ENCODE measurements at regions not wholly inside any gene's neighbourhood (a gene's known extent, or its start where the extent isn't known, plus 50 kb on each side); places are given as distances from the start of the nearest gene placed in this dataset.
"Not testable (repeated sequence)": the region's sequence is repeated elsewhere in the genome, so short reads cannot be mapped to it uniquely, and the experiment has no call there.

DNA sequence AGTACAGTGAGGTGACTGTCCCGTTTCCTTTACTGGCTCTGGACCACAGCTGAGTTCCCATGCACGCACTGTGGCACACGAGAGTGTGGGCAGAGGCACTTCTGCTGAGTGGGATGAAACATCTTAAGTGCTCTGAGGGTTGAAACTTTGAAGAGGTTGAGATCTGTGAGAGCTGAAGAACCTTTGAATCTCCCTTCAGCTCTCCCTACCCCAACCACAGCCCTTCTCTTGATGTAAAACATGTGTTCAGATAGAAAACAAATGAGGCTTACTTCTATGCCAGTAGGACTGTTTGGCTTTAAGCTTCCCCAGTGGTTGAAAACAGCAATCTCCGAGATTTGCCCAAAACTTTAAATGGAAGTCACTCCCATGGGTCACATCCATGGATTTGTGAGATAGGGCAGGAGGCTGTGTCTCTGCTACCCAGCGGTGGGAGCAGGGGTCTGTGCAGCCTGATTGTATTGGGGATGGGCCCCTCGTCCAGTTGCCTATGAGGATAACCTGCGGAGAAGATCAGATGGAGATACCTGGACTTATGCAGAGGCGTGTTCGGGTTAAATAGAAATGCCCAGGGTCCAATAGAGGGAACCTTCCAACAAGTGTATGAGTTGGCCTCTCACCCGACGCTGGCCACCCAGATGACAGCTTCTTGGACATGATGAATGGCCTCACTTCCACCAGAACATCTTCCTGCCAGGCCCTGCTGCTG, 178.0 kb upstream of the PLGLB2 start:
- not testable (repeated sequence) for H3K4me3 ChIP-seq (ENCODE audit: low read depth, low read length); DNase-seq (ENCODE audit: low read depth)

DNA sequence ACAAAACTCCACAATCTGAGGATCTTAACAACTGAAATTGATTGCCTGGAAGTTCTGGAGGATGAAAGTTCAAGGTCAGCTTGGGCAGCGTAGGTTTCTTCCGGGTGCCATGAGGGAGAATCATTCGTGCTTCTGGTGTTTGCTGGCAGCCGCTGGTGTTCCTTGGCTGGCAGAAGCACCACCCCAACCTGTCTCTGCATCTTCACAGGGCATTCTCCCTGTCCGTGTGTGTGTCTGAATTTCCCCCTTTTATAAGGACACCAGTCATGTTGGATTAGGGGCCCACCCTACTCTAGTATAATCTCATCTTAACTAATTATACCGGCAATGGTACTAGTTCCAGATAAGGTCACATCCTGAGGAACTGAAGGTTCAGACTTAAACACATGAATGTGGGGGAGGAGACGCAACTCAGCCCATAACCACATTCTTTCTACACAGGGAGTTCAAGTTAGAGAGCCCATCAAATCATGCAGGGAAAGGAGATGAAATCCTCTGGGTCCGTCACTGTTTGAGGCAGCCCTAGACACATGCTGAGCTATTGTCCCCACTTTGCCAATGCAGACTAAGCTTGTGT, 175.9 kb upstream of the PLGLB2 start:
- H3K4me3 ChIP-seq (ENCODE audit: low read depth, low read length); DNase-seq (ENCODE audit: low read depth): not testable (repeated sequence)

DNA sequence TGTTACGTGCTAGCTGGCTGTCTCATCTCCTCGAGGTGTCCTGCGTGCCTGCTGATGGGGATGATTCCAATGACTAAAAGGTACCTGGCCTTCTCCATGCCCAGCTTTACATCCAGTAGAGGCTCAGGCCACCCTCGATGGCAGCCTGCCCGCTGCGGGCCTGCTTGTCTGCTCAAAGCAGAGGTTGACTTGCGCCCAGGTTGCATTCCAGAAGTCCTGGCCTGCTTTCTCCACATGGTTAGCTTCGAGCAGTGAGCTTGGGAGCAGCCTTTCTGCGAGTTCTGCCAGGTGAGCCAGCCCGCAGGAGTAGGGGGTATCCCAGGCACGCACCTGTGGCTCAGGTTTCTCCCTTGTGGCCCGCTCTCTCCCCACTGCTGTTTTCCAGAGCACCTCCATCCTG, 175.0 kb upstream of the PLGLB2 start:
- H3K4me3 ChIP-seq (ENCODE audit: low read depth, low read length); DNase-seq (ENCODE audit: low read depth): not testable (repeated sequence)

DNA sequence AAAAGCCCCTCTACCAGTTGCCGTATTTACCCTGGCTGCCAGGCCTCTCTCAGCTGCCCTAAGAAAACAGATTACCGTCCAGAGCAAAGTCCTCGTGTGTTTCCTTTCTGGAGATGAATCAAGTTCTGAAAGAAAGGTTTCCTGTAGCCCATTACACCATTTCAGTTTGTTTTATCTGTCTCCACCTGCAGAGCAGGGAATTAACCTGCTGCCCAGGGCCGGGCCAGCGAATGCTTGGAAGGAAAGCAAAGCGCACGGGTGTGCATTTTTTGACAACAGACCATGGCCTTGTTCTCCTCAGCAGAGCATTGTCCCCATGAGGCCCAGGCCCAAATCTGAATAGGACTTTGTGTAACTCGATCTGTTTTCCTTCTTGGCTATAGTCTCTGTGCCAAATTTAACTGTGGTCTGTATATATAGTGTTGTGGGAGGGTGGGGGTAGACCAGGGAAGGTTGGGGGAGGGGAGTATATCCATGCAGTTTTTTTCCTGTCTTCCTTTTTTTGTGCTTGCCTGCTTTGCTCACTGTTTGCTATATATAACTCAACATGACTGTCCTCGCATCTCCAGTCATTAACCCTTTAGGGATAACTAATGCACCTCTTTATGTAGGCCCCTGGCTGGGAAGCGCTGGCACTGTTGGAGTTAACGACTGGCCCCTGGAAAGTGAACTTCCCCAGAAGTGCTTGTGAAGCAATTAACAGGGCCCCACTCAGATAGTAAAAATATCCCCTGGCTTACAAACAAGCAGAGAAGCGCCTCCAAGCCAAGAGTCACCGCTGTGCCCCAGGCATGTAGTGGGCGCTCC, 174.3 kb upstream of the PLGLB2 start:
- DNase-seq (ENCODE audit: low read depth) = peak; percentile 13
- H3K4me3 ChIP-seq (ENCODE audit: low read depth, low read length) = not testable (repeated sequence)

DNA sequence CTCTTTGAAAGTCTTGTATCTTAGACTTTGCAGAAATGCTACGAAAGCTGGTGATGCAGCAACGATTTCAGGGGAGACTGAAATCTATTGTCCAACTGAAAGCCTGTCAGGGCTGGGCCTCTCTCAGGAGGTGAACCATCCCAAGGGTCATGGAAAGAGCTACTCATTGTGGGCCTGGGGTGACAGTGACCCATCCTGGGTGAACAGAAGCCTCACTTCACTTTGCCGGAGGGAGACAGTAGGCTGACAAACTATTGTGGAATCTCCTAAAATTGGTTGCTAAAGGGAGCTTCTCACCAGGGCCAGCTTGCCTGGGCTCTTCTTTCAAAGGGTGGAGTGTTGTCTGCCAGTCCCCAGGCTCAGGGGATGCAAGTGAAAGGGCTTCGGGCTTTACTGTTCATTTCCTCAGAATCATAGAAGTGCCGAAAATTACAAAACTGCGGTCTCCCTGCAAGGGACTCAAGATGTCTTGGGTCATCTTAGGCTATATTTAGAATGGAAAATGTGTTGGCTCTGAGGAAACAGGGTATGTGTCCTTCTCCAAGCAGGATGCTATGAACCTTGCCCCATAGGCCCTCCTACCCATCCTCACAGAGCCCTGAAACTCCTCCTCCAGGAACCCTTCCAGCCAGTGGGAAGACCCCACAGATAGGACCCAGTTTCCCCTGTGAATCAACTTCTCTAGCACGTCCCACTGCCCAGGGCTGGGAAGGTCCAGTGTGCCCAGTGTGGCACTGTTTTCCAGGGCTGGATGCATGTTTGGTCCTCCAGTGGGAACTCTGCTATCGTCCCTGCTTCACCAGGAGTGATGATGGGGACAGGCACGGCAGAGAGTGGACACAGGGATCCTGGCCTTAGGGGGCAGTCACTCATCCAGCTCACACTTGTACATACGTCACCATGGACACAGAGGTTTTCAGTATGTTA, 173.4 kb upstream of the PLGLB2 start:
- H3K4me3 ChIP-seq (ENCODE audit: low read depth, low read length); DNase-seq (ENCODE audit: low read depth): not testable (repeated sequence)

DNA sequence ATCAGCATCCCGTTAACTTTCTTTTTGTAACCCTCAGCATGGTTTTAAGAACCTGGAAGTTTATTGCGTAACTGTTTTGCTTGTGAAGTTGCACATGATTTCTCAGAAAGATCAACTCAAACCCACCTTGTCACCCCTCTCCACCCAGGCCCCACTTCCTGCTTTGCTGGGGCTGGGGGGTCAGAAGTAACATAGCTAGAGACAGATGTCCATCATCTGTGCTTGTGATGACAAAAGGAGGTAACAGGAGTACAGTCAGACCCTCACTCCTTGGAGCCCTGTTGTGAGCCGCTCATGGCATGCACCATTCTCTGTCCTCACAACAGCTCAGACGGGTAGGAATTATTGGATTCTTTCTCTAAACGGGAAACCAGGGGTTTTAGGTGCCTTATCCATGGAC, 172.7 kb upstream of the PLGLB2 start:
- H3K4me3 ChIP-seq (ENCODE audit: low read depth, low read length) = not testable (repeated sequence)

DNA sequence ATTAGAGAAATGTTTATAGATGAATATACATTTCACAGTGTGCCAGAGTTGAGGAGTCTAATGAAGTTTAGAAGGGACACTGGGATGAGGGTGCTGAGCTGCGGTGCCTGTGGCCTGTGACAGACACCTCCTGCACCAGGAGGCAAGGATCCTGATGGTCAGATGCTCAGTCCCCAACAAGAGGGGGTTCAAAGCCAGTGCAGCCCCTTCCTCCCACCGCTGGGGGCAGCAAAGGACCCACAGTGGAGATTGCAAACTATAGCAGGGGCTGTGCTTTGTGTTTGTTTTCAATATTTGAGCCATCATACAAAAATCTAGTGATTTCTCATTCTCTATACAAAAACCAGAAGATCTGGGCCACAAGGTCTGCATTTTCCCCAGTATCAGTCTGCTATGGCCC, 170.5 kb upstream of the PLGLB2 start:
- not testable (repeated sequence) for H3K4me3 ChIP-seq (ENCODE audit: low read depth, low read length); DNase-seq (ENCODE audit: low read depth)

More for the DNA sequence above, 172.7 kb upstream of the PLGLB2 start:
- DNase-seq (ENCODE audit: low read depth) = not testable (repeated sequence)

DNA sequence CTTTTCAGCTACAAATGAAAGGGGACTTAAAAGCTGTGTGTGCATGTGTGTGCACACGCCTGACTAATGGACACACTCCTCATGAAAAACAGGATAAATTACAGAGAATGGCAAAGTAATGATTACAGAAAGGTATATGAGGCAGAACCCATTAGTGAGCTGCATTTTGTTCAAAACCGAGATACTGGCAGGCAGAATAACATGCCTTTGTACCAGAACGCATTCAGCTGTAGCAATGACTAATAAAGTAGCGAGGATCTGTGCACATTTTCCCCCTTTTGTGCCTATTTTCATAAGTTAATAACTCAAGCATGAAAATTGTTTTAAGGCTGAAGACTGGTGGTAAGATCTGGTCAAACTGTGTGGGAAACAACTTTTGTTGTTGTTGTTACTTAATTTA, 165.7 kb upstream of the PLGLB2 start:
- H3K4me3 ChIP-seq (ENCODE audit: low read depth, low read length); DNase-seq (ENCODE audit: low read depth): not testable (repeated sequence)

DNA sequence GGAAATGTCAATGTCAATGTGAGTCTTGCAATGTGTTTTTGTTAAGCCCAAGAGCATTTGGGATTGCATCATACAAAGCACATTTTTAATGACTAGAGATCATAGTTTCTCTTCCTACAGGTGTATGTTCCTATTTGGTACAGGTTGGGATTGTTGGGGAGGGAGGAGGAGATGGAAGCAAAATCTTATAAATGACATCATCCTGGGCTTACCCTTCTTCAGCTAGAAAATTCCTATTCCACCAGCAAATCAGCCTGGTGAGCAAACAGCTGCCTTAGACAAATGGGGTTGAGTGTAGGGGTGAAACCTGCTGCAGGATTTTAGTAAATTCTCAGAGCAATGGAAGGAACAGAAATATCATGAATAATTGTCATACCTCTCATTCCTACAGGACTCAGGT, 165.3 kb upstream of the PLGLB2 start:
- H3K4me3 ChIP-seq (ENCODE audit: low read depth, low read length) = not testable (repeated sequence)
- peak; percentile 22 for DNase-seq (ENCODE audit: low read depth)

DNA sequence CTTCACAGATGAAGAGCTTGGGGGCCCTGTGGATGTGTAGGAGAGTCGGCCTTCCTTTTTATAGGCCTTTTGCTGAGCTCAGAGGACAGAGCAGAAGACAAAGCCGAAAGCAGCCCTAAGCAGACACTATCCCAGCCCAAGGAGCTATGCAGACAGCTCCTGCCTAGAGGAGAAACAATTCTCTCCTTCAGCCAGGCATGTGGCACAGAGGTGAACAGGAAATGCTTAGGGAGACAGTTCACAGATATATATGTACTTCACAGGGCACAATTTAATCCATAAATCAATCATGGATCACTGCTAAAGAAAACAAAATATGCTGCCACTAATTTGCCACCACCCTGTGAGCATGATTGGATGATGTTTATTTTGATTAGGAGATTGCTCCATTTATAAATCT, 164.5 kb upstream of the PLGLB2 start:
- DNase-seq (ENCODE audit: low read depth); H3K4me3 ChIP-seq (ENCODE audit: low read depth, low read length): not testable (repeated sequence)

DNA sequence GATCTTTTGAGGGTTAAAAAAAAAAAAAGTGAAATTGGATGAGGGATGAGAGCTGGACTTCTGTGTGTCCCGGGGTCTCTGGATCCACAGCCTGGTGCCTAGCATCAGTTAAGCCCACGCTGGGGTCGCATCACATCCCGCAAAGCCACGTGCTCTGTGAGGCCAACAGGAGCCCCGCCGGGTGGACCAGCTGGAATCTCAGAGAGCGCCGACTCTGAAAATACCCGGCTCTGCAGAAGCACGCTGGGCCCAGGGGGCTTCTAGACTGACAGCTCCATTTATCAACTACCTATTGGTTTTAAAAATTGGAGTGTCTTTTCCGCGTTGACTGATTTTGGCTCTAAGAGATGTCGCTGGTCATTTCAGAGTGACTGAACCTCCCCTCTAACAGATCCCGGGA, 164.1 kb upstream of the PLGLB2 start:
- H3K4me3 ChIP-seq (ENCODE audit: low read depth, low read length); DNase-seq (ENCODE audit: low read depth): not testable (repeated sequence)

DNA sequence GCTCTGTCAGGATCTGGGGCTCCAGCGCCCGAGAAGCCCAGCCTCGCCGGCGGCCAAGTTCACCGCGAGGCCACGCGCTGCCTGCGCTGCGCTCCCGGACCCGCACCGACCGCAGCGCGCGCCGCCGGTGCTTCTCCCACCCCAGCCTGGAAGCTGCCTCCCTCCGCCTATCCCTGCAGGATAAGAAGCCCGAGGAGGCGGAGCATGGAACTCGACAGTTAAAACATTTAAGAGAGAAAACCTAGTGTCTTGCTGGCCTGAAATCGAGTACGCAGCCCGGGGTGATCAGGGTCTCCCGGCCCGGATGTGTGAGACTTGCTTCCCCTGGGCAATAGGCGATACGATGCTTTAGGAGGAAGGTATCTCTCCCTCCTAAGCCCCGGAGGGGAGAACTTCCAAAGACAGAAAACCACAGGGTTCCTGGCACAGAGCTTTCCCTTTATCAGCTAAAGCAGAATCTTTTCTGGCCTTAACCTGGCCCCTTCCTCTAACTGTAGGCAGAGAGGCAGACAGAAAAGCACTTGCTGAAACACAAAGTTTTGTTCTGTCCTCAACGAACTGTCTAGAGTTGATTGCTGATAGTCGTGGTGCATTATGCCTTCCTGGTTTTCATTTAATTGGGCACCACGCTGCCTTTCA, 163.5 kb upstream of the PLGLB2 start:
- peak; percentile 58 for DNase-seq (ENCODE audit: low read depth)
- H3K4me3 ChIP-seq (ENCODE audit: low read depth, low read length) = peak overlapping the region; percentile 18

DNA sequence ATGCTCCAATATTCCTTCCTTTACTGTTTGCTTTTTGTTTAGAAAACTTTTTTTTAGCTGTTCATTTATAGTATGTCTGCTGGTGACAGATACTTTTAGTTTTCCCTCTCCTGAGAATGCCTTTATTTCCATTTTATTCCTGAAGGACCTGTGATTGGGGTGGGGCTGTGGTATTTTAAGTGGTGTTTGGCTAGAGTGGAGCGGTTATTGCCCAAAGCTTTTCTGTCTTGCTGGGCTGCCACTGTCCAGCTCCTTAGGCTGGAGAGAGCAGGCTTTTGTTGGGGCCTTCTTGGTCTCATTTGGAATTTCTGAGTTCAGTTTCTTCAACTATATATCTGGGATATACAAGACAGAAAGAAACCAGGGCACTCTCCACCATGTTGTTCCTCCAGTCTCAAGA, 160.0 kb upstream of the PLGLB2 start:
- DNase-seq (ENCODE audit: low read depth); H3K4me3 ChIP-seq (ENCODE audit: low read depth, low read length): not testable (repeated sequence)

DNA sequence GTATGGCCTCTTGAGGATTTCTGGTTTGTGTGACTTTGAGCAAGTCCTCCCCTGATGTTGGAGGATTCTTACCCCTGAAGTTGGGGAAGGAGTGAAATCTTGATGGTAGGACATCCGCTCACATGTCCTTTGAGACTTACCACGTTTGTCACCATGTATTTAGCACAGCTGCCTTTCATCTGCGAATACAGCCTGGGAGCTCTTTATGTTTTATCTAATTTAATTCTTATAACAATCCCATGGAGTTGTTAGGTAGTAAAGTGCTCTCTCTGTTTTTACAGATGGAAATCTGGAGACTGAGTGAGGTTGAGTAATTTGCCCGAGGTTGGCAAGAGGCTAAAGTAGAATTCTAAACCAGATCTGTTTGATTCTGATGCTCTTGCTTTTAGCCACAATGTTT, 154.9 kb upstream of the PLGLB2 start:
- not testable (repeated sequence) for H3K4me3 ChIP-seq (ENCODE audit: low read depth, low read length); DNase-seq (ENCODE audit: low read depth)

DNA sequence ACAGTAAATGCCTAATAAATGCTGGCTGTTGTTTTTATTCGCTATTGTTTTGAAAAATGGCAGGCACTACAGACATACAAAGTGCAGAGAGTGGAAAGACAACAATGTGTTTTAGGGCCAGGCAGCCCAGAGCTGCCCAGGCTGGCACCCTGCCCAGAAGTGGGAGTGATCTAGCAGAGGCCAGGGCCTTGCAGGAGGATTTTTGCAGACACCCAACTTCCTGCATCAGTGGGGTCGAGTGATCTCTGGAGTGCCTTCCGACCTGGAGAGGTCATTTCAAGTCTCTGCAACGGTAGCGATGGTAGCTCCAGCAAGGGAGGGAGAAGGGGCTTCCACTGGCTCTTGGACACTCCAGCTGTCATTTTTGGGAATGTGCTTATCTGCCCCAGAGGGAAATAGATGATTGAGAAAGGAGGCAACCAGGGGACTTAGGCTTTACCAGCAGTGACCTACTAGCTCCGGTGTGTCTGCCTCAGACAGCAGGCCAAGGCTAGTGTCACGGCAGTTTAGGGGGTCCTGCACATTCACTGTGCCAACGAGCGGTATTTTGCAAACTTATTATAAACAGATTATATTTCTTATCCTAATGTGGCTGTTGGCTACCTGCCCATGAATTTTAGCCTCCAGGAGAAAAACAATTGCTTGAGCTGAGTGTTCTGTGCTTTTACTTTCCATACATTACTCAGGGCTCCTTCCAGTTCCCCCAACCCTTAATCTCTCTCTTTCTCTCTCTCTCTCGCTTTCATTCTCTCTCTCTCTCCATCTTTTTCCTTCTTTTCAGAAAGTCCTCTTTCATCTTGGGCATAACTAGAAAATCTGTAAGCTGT, 153.9 kb upstream of the PLGLB2 start:
- not testable (repeated sequence) for H3K4me3 ChIP-seq (ENCODE audit: low read depth, low read length)
- DNase-seq (ENCODE audit: low read depth) = peak; percentile 55

DNA sequence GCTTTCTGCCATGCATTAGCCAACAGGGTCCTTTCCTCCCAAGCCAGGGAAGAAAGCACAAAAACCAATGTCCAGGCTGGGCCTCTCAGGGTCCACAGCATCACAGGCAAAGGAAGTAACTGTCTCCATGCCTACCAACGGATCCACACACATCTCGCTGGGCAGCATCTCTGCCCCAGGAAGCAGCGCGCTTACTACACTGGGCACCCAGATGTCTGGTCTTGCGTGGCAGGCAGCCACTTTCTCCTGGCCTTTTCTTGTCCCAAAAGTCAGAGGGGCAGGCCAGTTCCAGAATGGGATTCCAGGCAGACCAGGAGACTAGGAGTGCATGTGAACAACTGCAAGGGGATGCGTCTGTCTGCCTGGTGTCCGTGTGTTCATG, 153.3 kb upstream of the PLGLB2 start:
- not testable (repeated sequence) for DNase-seq (ENCODE audit: low read depth)

DNA sequence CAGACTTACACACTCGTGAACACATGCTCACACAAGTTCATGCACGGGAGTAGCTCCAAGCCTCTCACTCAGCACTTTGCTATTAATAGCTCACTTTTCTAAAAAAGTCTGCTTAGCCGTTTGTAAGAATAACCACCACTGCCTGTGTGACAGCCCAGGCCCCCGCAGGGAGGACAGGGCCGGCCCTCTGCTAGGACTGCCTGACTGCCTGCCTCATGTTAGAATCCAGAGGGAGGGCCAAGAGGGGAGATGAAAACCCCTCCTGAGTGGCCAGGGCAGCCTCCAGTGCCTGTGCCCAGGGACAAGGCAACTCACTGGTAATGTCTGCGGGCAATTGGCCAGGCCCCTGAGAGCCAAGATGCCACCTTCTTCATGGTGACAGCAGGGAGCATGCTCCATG, 152.9 kb upstream of the PLGLB2 start:
- H3K4me3 ChIP-seq (ENCODE audit: low read depth, low read length) = not testable (repeated sequence)
- DNase-seq (ENCODE audit: low read depth) = peak; percentile 19

More for the DNA sequence above, 153.3 kb upstream of the PLGLB2 start:
- H3K4me3 ChIP-seq (ENCODE audit: low read depth, low read length) = not testable (repeated sequence)

DNA sequence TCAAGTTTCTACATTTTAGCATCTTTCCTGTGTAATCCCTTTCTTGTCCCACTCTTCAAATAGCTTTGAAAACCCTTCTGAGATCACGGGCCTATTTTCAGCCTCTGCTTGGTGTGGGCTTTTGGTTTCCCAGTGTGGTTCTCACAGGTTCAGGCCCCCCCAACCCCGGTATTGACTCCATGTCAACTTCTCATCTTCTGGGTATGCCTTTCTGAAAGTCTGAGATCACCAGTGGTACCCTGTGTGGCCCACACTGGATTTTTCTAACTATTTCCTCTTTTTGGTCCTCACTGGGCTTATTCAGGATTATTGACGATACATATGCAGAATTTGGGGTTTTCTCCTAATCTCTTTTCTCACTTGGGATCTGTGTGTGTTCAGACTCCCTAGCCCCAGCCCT, 146.9 kb upstream of the PLGLB2 start:
- H3K4me3 ChIP-seq (ENCODE audit: low read depth, low read length); DNase-seq (ENCODE audit: low read depth): not testable (repeated sequence)
